Ovary (tissue), 3 donors: ENCODE measurements at regions not wholly inside any gene's neighbourhood (a gene's known extent, or its start where the extent isn't known, plus 50 kb on each side); places are given as distances from the start of the nearest gene placed in this dataset.

Source experiments
- CTCF ChIP-seq, 3 donors: fragments of 450-650 bp in 2 of 3; fragments of 200-600 bp in 1 of 3; IDR thresholded peaks; one replicate each; pipeline versions ENCODE4 v1.5.1 to v1.8.0; 2016 to 2022; ENCODE audit warnings: antibody characterized with exemption in 3 of 3, mild to moderate bottlenecking in 1 of 3
- EP300 ChIP-seq: sonication (generic); formaldehyde crosslinking; IDR thresholded peaks from one replicate; pipeline ENCODE4 v1.6.1; 2017; ENCODE audit warnings: antibody characterized with exemption
- POLR2A ChIP-seq: fragments of 450-650 bp; IDR thresholded peaks from one replicate; pipeline ENCODE4 v1.6.1; 2017; ENCODE audit warnings: antibody characterized with exemption, mild to moderate bottlenecking, moderate library complexity
- donor health status: DM: no; HTN: no; CAD: no.

DNA sequence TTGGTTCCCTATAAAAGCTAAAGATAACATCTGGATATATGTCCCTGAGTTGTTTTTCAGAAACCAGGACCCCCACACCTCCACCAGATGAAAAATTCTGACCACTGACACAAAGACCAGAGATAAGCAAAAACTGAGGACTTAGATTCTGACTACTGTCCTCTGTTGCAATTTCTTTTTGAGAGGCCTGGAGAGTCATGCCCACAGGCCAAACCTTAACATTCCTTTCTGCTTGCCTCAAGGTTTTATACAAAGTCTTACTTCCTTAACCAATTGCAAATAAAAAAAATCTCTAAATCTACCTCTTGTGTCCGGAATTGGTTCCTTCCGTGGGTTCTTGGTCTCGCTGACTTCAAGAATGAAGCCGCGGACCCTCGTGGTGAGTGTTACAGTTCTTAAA lies 228.5 kb downstream of the ABCC12 start:
- TF ChIP-seq CTCF (IDR thresholded peaks at IDR 0.05) (no peak), POLR2A (no peak), EP300 (no peak)
